Brain microvascular endothelial cell (primary cell): ENCODE measurements at regions not wholly inside any gene's neighbourhood (a gene's known extent, or its start where the extent isn't known, plus 50 kb on each side); places are given as distances from the start of the nearest gene placed in this dataset.
A peak's percentile ranks its signal among the peaks of the same experiment; 100 is the strongest.

ENCODE experiments used
- DNase-seq: peaks from one replicate; pipeline ENCODE4 v3.0.0-alpha.2; 2020
- H3K27ac ChIP-seq: fragments of 250-450 bp; sonication (Bioruptor Pico); 2 replicates; pipeline ENCODE4 v1.5.1; 2020; ENCODE audit warnings: mild to moderate bottlenecking, moderate library complexity
- H3K27me3 ChIP-seq: fragments of 250-450 bp; sonication (Bioruptor Pico); replicated peaks from 2 replicates; pipeline ENCODE4 v1.5.1; 2020; ENCODE audit warnings: mild to moderate bottlenecking
- H3K36me3 ChIP-seq: fragments of 250-450 bp; sonication (Bioruptor Pico); replicated peaks from 2 replicates; pipeline ENCODE4 v1.5.1; 2020; ENCODE audit warnings: mild to moderate bottlenecking
- H3K4me3 ChIP-seq: 2 replicates; pipeline ENCODE4 v1.5.1; 2011; ENCODE audit warnings: low read depth, mild to moderate bottlenecking, control low read depth, low read length, moderate library complexity
- CTCF ChIP-seq: IDR thresholded peaks from 2 replicates; pipeline ENCODE4 v1.5.1; 2011; ENCODE audit warnings: low read depth, mild to moderate bottlenecking, moderate library complexity, low read length, control low read depth, inconsistent platforms; ENCODE audit errors: missing control alignments
- in situ Hi-C: cut with HindIII; loops from 2 replicates; pipeline ENCODE4 v1.10.0; 2017; ENCODE audit warnings: low sequenced_read_pairs, low pct_ligation_motif_present

GRCh38 chr15:31930967-31931366 is 99.3 kb upstream of the CHRNA7 start:
- in situ Hi-C loops = no loop called here
- H3K27me3 ChIP-seq = no peaks in the 10 kb centered on the region
- TF ChIP-seq CTCF = no peak
- H3K4me3 ChIP-seq = no peak overlapping the region
- no peak for DNase-seq
- H3K27ac ChIP-seq = no peak overlapping the region
- H3K36me3 ChIP-seq = no peaks in the 10 kb centered on the region

- no peak for TF ChIP-seq CTCF
Measured at GRCh38 chr15:31932576-31932975, 97.7 kb upstream of the CHRNA7 start.

GRCh38 chr15:31934821-31935220 is 95.5 kb upstream of the CHRNA7 start:
- no peaks in the 10 kb centered on the region for H3K27me3 ChIP-seq
- H3K27ac ChIP-seq = no peak overlapping the region
- in situ Hi-C loops = no loop called here
- no peak for DNase-seq
- H3K36me3 ChIP-seq = no peaks in the 10 kb centered on the region
- H3K4me3 ChIP-seq = no peak overlapping the region
- TF ChIP-seq CTCF = no peak

More at GRCh38 chr15:31932576-31932975, 97.7 kb upstream of the CHRNA7 start:
- H3K27me3 ChIP-seq = no peaks in the 10 kb centered on the region
- H3K36me3 ChIP-seq = no peaks in the 10 kb centered on the region
- in situ Hi-C loops = no loop called here
- DNase-seq = no peak
- H3K27ac ChIP-seq = no peak overlapping the region
- H3K4me3 ChIP-seq = no peak overlapping the region

- peak; percentile 58 for TF ChIP-seq CTCF
- DNase-seq = no peak
- no peak overlapping the region for H3K27ac ChIP-seq
Measured at GRCh38 chr15:31953478-31953877, 76.8 kb upstream of the CHRNA7 start.

GRCh38 chr15:31954374-31955172 is 75.7 kb upstream of the CHRNA7 start:
- no peak overlapping the region for H3K4me3 ChIP-seq
- no peak for DNase-seq
- no peaks in the 10 kb centered on the region for H3K27me3 ChIP-seq
- no peak overlapping the region for H3K27ac ChIP-seq
- in situ Hi-C loops = no loop called here
- H3K36me3 ChIP-seq = no peaks in the 10 kb centered on the region
- no peak for TF ChIP-seq CTCF

More at GRCh38 chr15:31953478-31953877, 76.8 kb upstream of the CHRNA7 start:
- no peaks in the 10 kb centered on the region for H3K36me3 ChIP-seq
- no peaks in the 10 kb centered on the region for H3K27me3 ChIP-seq
- in situ Hi-C loops = no loop called here
- H3K4me3 ChIP-seq = no peak overlapping the region

- no peak for DNase-seq
- in situ Hi-C loops = no loop called here
- Histone ChIP-seq H3K27ac (no peak overlapping the region), H3K36me3 (no peaks in the 10 kb centered on the region), H3K4me3 (no peak overlapping the region), H3K27me3 (no peaks in the 10 kb centered on the region)
- TF ChIP-seq CTCF = no peak
Measured at GRCh38 chr15:31955734-31956133, 74.6 kb upstream of the CHRNA7 start.
